ENCODE measurements at regions not wholly inside any gene's neighbourhood (a gene's known extent, or its start where the extent isn't known, plus 50 kb on each side); places are given as distances from the start of the nearest gene placed in this dataset.
A peak's percentile ranks its signal among the peaks of the same experiment; 100 is the strongest.

GRCh38 chr9:127557998-127558546 lies 54.0 kb upstream of the STXBP1 start:
- no peak for TF ChIP-seq CTCF (IDR thresholded peaks at IDR 0.05; ENCODE audit: borderline replicate concordance)
- peaks cover 95% of the 10 kb centered on the region for H3K4me1 ChIP-seq
- H3K36me3 ChIP-seq = no peaks in the 10 kb centered on the region
- H3K9me3 ChIP-seq (replicated peaks) = no peaks in the 10 kb centered on the region
- peak overlapping the region; percentile 84 for H3K27ac ChIP-seq (replicated peaks)
- intact Hi-C loops (cut with micrococcal nuclease) = no loop called here
- peak overlapping the region; percentile 9 for H3K4me3 ChIP-seq
- no peaks in the 10 kb centered on the region for H3K27me3 ChIP-seq (ENCODE audit: low read depth)
- DNase-seq = no peak

- H3K4me3 ChIP-seq = no peak overlapping the region
- DNase-seq = no peak
- peak overlapping the region; percentile 84 for H3K27ac ChIP-seq (replicated peaks)
- TF ChIP-seq CTCF (IDR thresholded peaks at IDR 0.05; ENCODE audit: borderline replicate concordance) = no peak
- intact Hi-C loops (cut with micrococcal nuclease) = no loop called here
- peaks cover 99% of the 10 kb centered on the region for H3K4me1 ChIP-seq
- H3K9me3 ChIP-seq (replicated peaks) = no peaks in the 10 kb centered on the region
- H3K27me3 ChIP-seq (ENCODE audit: low read depth) = no peaks in the 10 kb centered on the region
- H3K36me3 ChIP-seq = no peaks in the 10 kb centered on the region
Measured at GRCh38 chr9:127558581-127559246, 53.4 kb upstream of the STXBP1 start.

DNA sequence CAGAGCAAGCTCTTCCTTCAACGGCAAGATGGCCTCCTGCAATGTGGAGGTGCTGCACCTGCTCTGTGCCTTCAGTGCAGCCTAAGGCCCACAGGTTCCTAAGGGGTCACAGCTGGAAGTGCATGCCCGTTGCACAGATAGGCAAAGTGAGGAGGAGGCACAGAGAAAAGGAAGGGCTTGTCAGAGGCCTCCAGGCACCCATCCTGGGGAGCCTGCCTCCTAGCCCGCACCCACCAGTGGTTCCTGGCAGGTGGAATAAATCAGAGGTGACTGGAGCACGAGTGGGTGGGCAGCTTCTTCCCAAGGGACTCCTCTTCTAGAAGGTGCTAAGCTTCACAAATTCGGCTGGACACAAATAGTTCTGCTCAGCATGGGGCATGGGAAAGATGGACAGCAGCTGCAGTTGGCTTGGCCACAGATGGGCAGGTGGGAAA lies 52.8 kb upstream of the STXBP1 start:
- no peak for TF ChIP-seq CTCF (IDR thresholded peaks at IDR 0.05; ENCODE audit: borderline replicate concordance)
- Histone ChIP-seq H3K4me3 (no peak overlapping the region), H3K9me3 (replicated peaks) (no peaks in the 10 kb centered on the region), H3K4me1 (peaks cover 99% of the 10 kb centered on the region), H3K27ac (replicated peaks) (peak overlapping the region; percentile 84), H3K27me3 (ENCODE audit: low read depth) (no peaks in the 10 kb centered on the region), H3K36me3 (no peaks in the 10 kb centered on the region)
- intact Hi-C loops (cut with micrococcal nuclease) = no loop called here
- no peak for DNase-seq

DNA sequence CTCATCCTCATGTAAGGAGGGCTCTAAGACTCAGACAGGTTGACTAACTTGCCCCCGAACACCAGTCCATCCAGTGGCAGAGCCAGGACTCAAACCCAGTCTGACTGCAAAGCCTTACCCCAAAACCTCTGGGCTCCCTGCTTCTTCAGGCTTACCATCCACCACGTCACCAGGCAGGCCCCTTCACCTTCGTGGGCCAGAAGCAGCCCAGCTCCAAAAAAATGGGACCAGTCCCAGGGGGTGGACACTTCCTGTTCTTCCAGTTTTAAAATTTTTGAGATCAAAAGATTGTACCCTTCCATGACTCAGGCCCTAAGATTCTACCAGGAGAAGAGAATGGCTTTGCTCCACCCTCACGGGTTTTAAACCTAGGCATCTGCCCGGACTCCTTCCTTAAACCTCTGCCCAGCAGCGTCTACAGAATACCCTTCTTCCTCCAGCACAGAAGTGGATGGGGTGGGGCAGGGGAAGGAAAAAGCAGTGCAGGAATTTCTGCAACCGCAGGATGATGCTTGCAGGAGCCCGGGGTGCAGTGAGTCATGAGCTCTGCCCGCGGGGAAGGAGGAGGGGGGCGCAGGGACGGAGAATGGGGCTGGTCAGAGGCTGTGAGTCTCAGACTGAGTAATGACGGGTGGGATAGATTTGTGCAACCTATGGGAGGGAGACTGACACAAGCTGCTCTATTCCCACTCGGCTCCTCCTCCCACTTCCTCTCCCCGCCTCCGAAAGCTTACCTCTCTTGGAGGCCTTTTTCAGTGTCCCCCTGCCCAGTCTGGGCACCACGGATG lies 50.4 kb upstream of the STXBP1 start:
- no peaks in the 10 kb centered on the region for H3K27me3 ChIP-seq (ENCODE audit: low read depth)
- peak overlapping the region; percentile 84 for H3K27ac ChIP-seq (replicated peaks)
- intact Hi-C loops (cut with micrococcal nuclease) = no loop called here
- H3K4me3 ChIP-seq = peak overlapping the region; percentile 19
- H3K36me3 ChIP-seq = peaks cover 6% of the 10 kb centered on the region
- DNase-seq = peak; percentile 74
- no peaks in the 10 kb centered on the region for H3K9me3 ChIP-seq (replicated peaks)
- peaks cover 84% of the 10 kb centered on the region for H3K4me1 ChIP-seq
- TF ChIP-seq CTCF (IDR thresholded peaks at IDR 0.05; ENCODE audit: borderline replicate concordance) = no peak
